IgD-negative memory B cell (primary cell): ENCODE measurements at regions not wholly inside any gene's neighbourhood (a gene's known extent, or its start where the extent isn't known, plus 50 kb on each side); places are given as distances from the start of the nearest gene placed in this dataset.

Experiments used
- H3K27ac Mint-ChIP-seq, 3 donors: one replicate each; pipeline ENCODE4 v1.8.0; 2020 to 2022; ENCODE audit warnings: mild to moderate bottlenecking in 3 of 3, mixed read lengths in 3 of 3, moderate library complexity in 1 of 3
- H3K27me3 Mint-ChIP-seq: one replicate; pipeline ENCODE4 v1.8.0; 2021; ENCODE audit warnings: mixed read lengths
- H3K36me3 Mint-ChIP-seq: one replicate; pipeline ENCODE4 v1.8.0; 2020; ENCODE audit warnings: mild to moderate bottlenecking, mixed read lengths
- H3K4me1 Mint-ChIP-seq, 3 donors: one replicate each; pipeline ENCODE4 v1.8.0; 2020 to 2022; ENCODE audit warnings: mixed read lengths in 3 of 3, mild to moderate bottlenecking in 1 of 3
- H3K4me3 Mint-ChIP-seq, 4 donors: one replicate each; pipeline ENCODE4 v1.8.0; 2020 to 2022; ENCODE audit warnings: mild to moderate bottlenecking in 4 of 4, mixed read lengths in 4 of 4, moderate library complexity in 3 of 4
- H3K9me3 Mint-ChIP-seq, 3 donors: one replicate each; pipeline ENCODE4 v1.8.0; 2020 to 2021; ENCODE audit warnings: mixed read lengths in 3 of 3, mild to moderate bottlenecking in 1 of 3

GRCh38 chr2:133814890-133815289, 246.6 kb upstream of the NCKAP5 start:
- peaks cover 2 to 17% (median 11%) of the 10 kb centered on the region in 3 donors for H3K4me1 Mint-ChIP-seq
- no peaks in the 10 kb centered on the region for H3K36me3 Mint-ChIP-seq
- peaks cover 3 to 28% (median 23%) of the 10 kb centered on the region in 3 donors for H3K9me3 Mint-ChIP-seq
- no peak overlapping the region for H3K4me3 Mint-ChIP-seq
- no peak overlapping the region for H3K27ac Mint-ChIP-seq
- no peaks in the 10 kb centered on the region for H3K27me3 Mint-ChIP-seq

- peaks cover 3 to 20% (median 15%) of the 10 kb centered on the region in 3 donors for H3K9me3 Mint-ChIP-seq
- H3K27me3 Mint-ChIP-seq, result no peaks in the 10 kb centered on the region
Observed at GRCh38 chr2:133816037-133816436, 247.8 kb upstream of the NCKAP5 start.

GRCh38 chr2:133817680-133818566, 249.7 kb upstream of the NCKAP5 start:
- H3K9me3 Mint-ChIP-seq, result peaks cover 2 to 9% (median 8%) of the 10 kb centered on the region in 3 donors
- H3K4me1 Mint-ChIP-seq, result peaks cover 0 to 5% (median 0%) of the 10 kb centered on the region in 3 donors
- no peak overlapping the region for H3K4me3 Mint-ChIP-seq
- no peaks in the 10 kb centered on the region for H3K27me3 Mint-ChIP-seq
- no peaks in the 10 kb centered on the region for H3K36me3 Mint-ChIP-seq
- H3K27ac Mint-ChIP-seq, result no peak overlapping the region

More at GRCh38 chr2:133816037-133816436, 247.8 kb upstream of the NCKAP5 start:
- no peak overlapping the region for H3K27ac Mint-ChIP-seq
- no peak overlapping the region for H3K4me3 Mint-ChIP-seq
- H3K4me1 Mint-ChIP-seq, result peaks cover 0 to 12% (median 4%) of the 10 kb centered on the region in 3 donors
- H3K36me3 Mint-ChIP-seq, result no peaks in the 10 kb centered on the region

GRCh38 chr2:133818661-133819060, 250.4 kb upstream of the NCKAP5 start:
- Mint-ChIP-seq H3K27ac (no peak overlapping the region), H3K9me3 (peaks cover 2 to 8% (median 7%) of the 10 kb centered on the region in 3 donors), H3K4me1 (peaks cover 0 to 3% (median 0%) of the 10 kb centered on the region in 3 donors), H3K36me3 (no peaks in the 10 kb centered on the region), H3K27me3 (no peaks in the 10 kb centered on the region), H3K4me3 (no peak overlapping the region)

- no peaks in the 10 kb centered on the region for H3K27me3 Mint-ChIP-seq
- no peak overlapping the region for H3K27ac Mint-ChIP-seq
- H3K4me3 Mint-ChIP-seq, result no peak overlapping the region
- no peaks in the 10 kb centered on the region for H3K36me3 Mint-ChIP-seq
- H3K4me1 Mint-ChIP-seq, result no peaks in the 10 kb centered on the region
- H3K9me3 Mint-ChIP-seq, result peaks cover 0 to 3% (median 2%) of the 10 kb centered on the region in 3 donors
Observed at GRCh38 chr2:133819906-133820305, 251.6 kb upstream of the NCKAP5 start.

- peaks cover 3% of the 10 kb centered on the region for H3K27me3 Mint-ChIP-seq
- H3K9me3 Mint-ChIP-seq, result peaks cover 2 to 7% (median 4%) of the 10 kb centered on the region in 3 donors
- H3K36me3 Mint-ChIP-seq, result no peaks in the 10 kb centered on the region
- no peak overlapping the region for H3K4me3 Mint-ChIP-seq
- no peaks in the 10 kb centered on the region for H3K4me1 Mint-ChIP-seq
- H3K27ac Mint-ChIP-seq, result no peak overlapping the region
Observed at GRCh38 chr2:133821107-133821760, 253.0 kb upstream of the NCKAP5 start.

GRCh38 chr2:133822517-133823225, 254.4 kb upstream of the NCKAP5 start:
- Mint-ChIP-seq H3K27ac (no peak overlapping the region), H3K27me3 (peaks cover 6% of the 10 kb centered on the region), H3K36me3 (no peaks in the 10 kb centered on the region), H3K9me3 (peaks cover 2 to 4% (median 4%) of the 10 kb centered on the region in 3 donors), H3K4me1 (no peaks in the 10 kb centered on the region), H3K4me3 (no peak overlapping the region)

GRCh38 chr2:133823226-133823550, 254.9 kb upstream of the NCKAP5 start:
- Mint-ChIP-seq H3K4me3 (no peak overlapping the region), H3K27me3 (peaks cover 6% of the 10 kb centered on the region), H3K27ac (no peak overlapping the region), H3K9me3 (peaks cover 0 to 5% (median 4%) of the 10 kb centered on the region in 3 donors), H3K36me3 (peaks cover 2% of the 10 kb centered on the region), H3K4me1 (no peaks in the 10 kb centered on the region)

GRCh38 chr2:133824869-133825268, 256.6 kb upstream of the NCKAP5 start:
- H3K27me3 Mint-ChIP-seq, result peaks cover 6% of the 10 kb centered on the region

GRCh38 chr2:133825778-133826177, 257.5 kb upstream of the NCKAP5 start:
- H3K4me3 Mint-ChIP-seq, result no peak overlapping the region
- H3K27ac Mint-ChIP-seq, result no peak overlapping the region
- peaks cover 6% of the 10 kb centered on the region for H3K27me3 Mint-ChIP-seq
- H3K36me3 Mint-ChIP-seq, result peaks cover 2% of the 10 kb centered on the region
- no peaks in the 10 kb centered on the region for H3K4me1 Mint-ChIP-seq
- H3K9me3 Mint-ChIP-seq, result peaks cover 0 to 6% (median 4%) of the 10 kb centered on the region in 3 donors

More at GRCh38 chr2:133824869-133825268, 256.6 kb upstream of the NCKAP5 start:
- H3K27ac Mint-ChIP-seq, result no peak overlapping the region
- peaks cover 2% of the 10 kb centered on the region for H3K36me3 Mint-ChIP-seq
- H3K4me3 Mint-ChIP-seq, result no peak overlapping the region
- H3K4me1 Mint-ChIP-seq, result no peaks in the 10 kb centered on the region
- H3K9me3 Mint-ChIP-seq, result peaks cover 0 to 6% (median 4%) of the 10 kb centered on the region in 3 donors

GRCh38 chr2:133828913-133829312, 260.6 kb upstream of the NCKAP5 start:
- H3K27me3 Mint-ChIP-seq, result peaks cover 6% of the 10 kb centered on the region
- H3K9me3 Mint-ChIP-seq, result peaks cover 0 to 6% (median 4%) of the 10 kb centered on the region in 3 donors
- H3K4me1 Mint-ChIP-seq, result no peaks in the 10 kb centered on the region
- H3K27ac Mint-ChIP-seq, result no peak overlapping the region
- H3K36me3 Mint-ChIP-seq, result peaks cover 2% of the 10 kb centered on the region
- no peak overlapping the region for H3K4me3 Mint-ChIP-seq

GRCh38 chr2:133829450-133830020, 261.3 kb upstream of the NCKAP5 start:
- Mint-ChIP-seq H3K27ac (no peak overlapping the region), H3K27me3 (peaks cover 6% of the 10 kb centered on the region), H3K36me3 (peaks cover 2% of the 10 kb centered on the region), H3K9me3 (peaks cover 0 to 6% (median 4%) of the 10 kb centered on the region in 3 donors), H3K4me1 (peaks cover 0 to under 1% (median 0%) of the 10 kb centered on the region in 3 donors), H3K4me3 (no peak overlapping the region)

- Mint-ChIP-seq H3K4me1 (peaks cover 0 to 10% (median 5%) of the 10 kb centered on the region in 3 donors), H3K9me3 (no peaks in the 10 kb centered on the region), H3K27ac (no peak overlapping the region), H3K27me3 (no peaks in the 10 kb centered on the region), H3K4me3 (no peak overlapping the region), H3K36me3 (peaks cover 3% of the 10 kb centered on the region)
Observed at GRCh38 chr2:133833746-133834145, 265.5 kb upstream of the NCKAP5 start.

GRCh38 chr2:133835821-133836619, 267.8 kb upstream of the NCKAP5 start:
- Mint-ChIP-seq H3K36me3 (peaks cover 3% of the 10 kb centered on the region), H3K4me1 (peaks cover 0 to 10% (median 5%) of the 10 kb centered on the region in 3 donors), H3K27ac (no peak overlapping the region), H3K9me3 (no peaks in the 10 kb centered on the region), H3K27me3 (no peaks in the 10 kb centered on the region), H3K4me3 (no peak overlapping the region)
